Esophagus (tissue), 2 donors: ENCODE measurements at regions not wholly inside any gene's neighbourhood (a gene's known extent, or its start where the extent isn't known, plus 50 kb on each side); places are given as distances from the start of the nearest gene placed in this dataset.
"Not testable (repeated sequence)": the region's sequence is repeated elsewhere in the genome, so short reads cannot be mapped to it uniquely, and the experiment has no call there.

ENCODE experiments used
- H3K27ac ChIP-seq, 2 donors: one replicate each; pipeline ENCODE4 v1.5.1; 2013; ENCODE audit warnings: low read depth in 2 of 2, mild to moderate bottlenecking in 2 of 2, inconsistent platforms in 1 of 2, low read length in 1 of 2, moderate library complexity in 1 of 2
- H3K27me3 ChIP-seq, 2 donors: one replicate each; pipeline ENCODE4 v1.6.1; 2013; ENCODE audit warnings: low read length in 2 of 2, control low read depth in 1 of 2, mild to moderate bottlenecking in 1 of 2; ENCODE audit not compliant: insufficient read depth in 2 of 2, control insufficient read depth in 1 of 2
- H3K36me3 ChIP-seq, 2 donors: one replicate each; pipeline ENCODE4 v1.6.1; 2013; ENCODE audit warnings: low read length in 1 of 2; ENCODE audit not compliant: control insufficient read depth in 2 of 2, insufficient read depth in 2 of 2
- H3K4me1 ChIP-seq, 2 donors: one replicate each; pipeline ENCODE4 v1.6.1; 2013; ENCODE audit warnings: low read length in 1 of 2; ENCODE audit not compliant: control insufficient read depth in 2 of 2, insufficient read depth in 2 of 2
- H3K4me3 ChIP-seq, 2 donors: one replicate each; pipeline ENCODE4 v1.5.1; 2013; ENCODE audit warnings: low read length in 2 of 2, mild to moderate bottlenecking in 2 of 2, low read depth in 1 of 2, moderate library complexity in 1 of 2
- H3K9me3 ChIP-seq, 2 donors: one replicate each; pipeline ENCODE4 v1.6.1; 2013; ENCODE audit warnings: mild to moderate bottlenecking in 2 of 2, low read depth in 1 of 2, low read length in 1 of 2, moderate library complexity in 1 of 2; ENCODE audit not compliant: control insufficient read depth in 2 of 2, insufficient read depth in 1 of 2
- WGBS, 2 donors: extraction: QIAGEN DNeasy Blood & Tissue Kit; methylation state at CpG; one replicate each; pipeline ENCODE4 v1.1.7; 2013; 5-methylcytosine and 5-hydroxymethylcytosine counted together
- donor health status: healthy with polysubstance abuse.
- donor health status: Bipolar disorder and iron deficiency.

- no peaks in the 10 kb centered on the region for H3K27me3 ChIP-seq
- peaks cover 0 to 6% of the 10 kb centered on the region in 2 donors for H3K4me1 ChIP-seq
- H3K4me3 ChIP-seq, result no peak overlapping the region
- H3K9me3 ChIP-seq, result no peaks in the 10 kb centered on the region
- no peak overlapping the region for H3K27ac ChIP-seq
- no peaks in the 10 kb centered on the region for H3K36me3 ChIP-seq
- WGBS, 2 donors, result 67 to 70% methylated on average over 10 of the region's 10 CpGs
Measured at GRCh38 chr12:31221551-31221945, 104.4 kb downstream of the SINHCAF start.

- 79 to 83% methylated on average over 8 of the region's 8 CpGs for WGBS, 2 donors
- no peak overlapping the region for H3K4me3 ChIP-seq
- peaks cover 0 to 4% of the 10 kb centered on the region in 2 donors for H3K4me1 ChIP-seq
- no peaks in the 10 kb centered on the region for H3K36me3 ChIP-seq
- no peaks in the 10 kb centered on the region for H3K9me3 ChIP-seq
- no peaks in the 10 kb centered on the region for H3K27me3 ChIP-seq
- no peak overlapping the region for H3K27ac ChIP-seq
Measured at GRCh38 chr12:31222620-31223222, 103.2 kb downstream of the SINHCAF start.

GRCh38 chr12:31223640-31224039 lies 102.3 kb downstream of the SINHCAF start:
- H3K36me3 ChIP-seq, H3K27ac ChIP-seq, H3K27me3 ChIP-seq, H3K9me3 ChIP-seq, H3K4me1 ChIP-seq, H3K4me3 ChIP-seq: not testable (repeated sequence)
- 45 to 58% methylated on average over 1 of the region's 1 CpG for WGBS, 2 donors

- Histone ChIP-seq H3K27ac (no peak overlapping the region), H3K27me3 (no peaks in the 10 kb centered on the region), H3K9me3 (no peaks in the 10 kb centered on the region), H3K4me1 (peaks cover 0 to 8% of the 10 kb centered on the region in 2 donors), H3K36me3 (no peaks in the 10 kb centered on the region), H3K4me3 (no peak overlapping the region)
- WGBS, 2 donors, result 75 to 81% methylated on average over 6 of the region's 6 CpGs
Measured at GRCh38 chr12:31224768-31225448, 101.0 kb downstream of the SINHCAF start.

GRCh38 chr12:31225656-31226535 lies 100.1 kb downstream of the SINHCAF start:
- no peaks in the 10 kb centered on the region for H3K36me3 ChIP-seq
- WGBS, 2 donors, result 64 to 70% methylated on average over 9 of the region's 9 CpGs
- no peaks in the 10 kb centered on the region for H3K27me3 ChIP-seq
- no peak overlapping the region for H3K27ac ChIP-seq
- H3K9me3 ChIP-seq, result no peaks in the 10 kb centered on the region
- H3K4me3 ChIP-seq, result no peak overlapping the region
- H3K4me1 ChIP-seq, result peaks cover 0 to 8% of the 10 kb centered on the region in 2 donors

GRCh38 chr12:31226639-31227038 lies 99.3 kb downstream of the SINHCAF start:
- H3K4me1 ChIP-seq, result peaks cover 0 to 6% of the 10 kb centered on the region in 2 donors
- H3K27ac ChIP-seq, result no peak overlapping the region
- 88 to 89% methylated on average over 10 of the region's 10 CpGs for WGBS, 2 donors
- no peaks in the 10 kb centered on the region for H3K36me3 ChIP-seq
- H3K4me3 ChIP-seq, result no peak overlapping the region
- H3K9me3 ChIP-seq, result no peaks in the 10 kb centered on the region
- H3K27me3 ChIP-seq, result no peaks in the 10 kb centered on the region

- H3K4me1 ChIP-seq, result peaks cover 0 to 6% of the 10 kb centered on the region in 2 donors
- WGBS, 2 donors, result 86 to 89% methylated on average over 12 of the region's 12 CpGs
- H3K4me3 ChIP-seq, result no peak overlapping the region
- no peak overlapping the region for H3K27ac ChIP-seq
- peaks cover 0 to 3% of the 10 kb centered on the region in 2 donors for H3K9me3 ChIP-seq
- no peaks in the 10 kb centered on the region for H3K36me3 ChIP-seq
- no peaks in the 10 kb centered on the region for H3K27me3 ChIP-seq
Measured at GRCh38 chr12:31227401-31227981, 98.5 kb downstream of the SINHCAF start.

- Histone ChIP-seq H3K9me3 (peaks cover 0 to 3% of the 10 kb centered on the region in 2 donors), H3K27ac (no peak overlapping the region), H3K4me1 (peaks cover 0 to 9% of the 10 kb centered on the region in 2 donors), H3K4me3 (no peak overlapping the region), H3K36me3 (no peaks in the 10 kb centered on the region), H3K27me3 (no peaks in the 10 kb centered on the region)
- 75 to 78% methylated on average over 23 of the region's 23 CpGs for WGBS, 2 donors
Measured at GRCh38 chr12:31228811-31229792, 96.8 kb downstream of the SINHCAF start.
